SK-N-SH treated with all-trans-retinoic acid at 6 μM for 48 hours (cell line): ENCODE measurements at regions not wholly inside any gene's neighbourhood (a gene's known extent, or its start where the extent isn't known, plus 50 kb on each side); places are given as distances from the start of the nearest gene placed in this dataset.

Experiments
- ATAC-seq: fragments of 200-7000 bp; cut with Tn5 transposase; 3 replicates; pipeline ENCODE4 v1.9.1; 2020; ENCODE audit warnings: mild to moderate bottlenecking, moderate library complexity
- ARNTL ChIP-seq: fragments of 450-650 bp; formaldehyde crosslinking; IDR thresholded peaks from 2 replicates; pipeline ENCODE4 v1.5.0; 2020; ENCODE audit warnings: low read depth, mild to moderate bottlenecking, moderate library complexity, borderline replicate concordance
- BACH2 ChIP-seq: fragments of 250-450 bp; sonication (Bioruptor Pico); IDR thresholded peaks from 2 replicates; pipeline ENCODE4 v1.9.0; 2021; ENCODE audit warnings: mild to moderate bottlenecking, borderline replicate concordance
- ESRRG ChIP-seq: fragments of 250-450 bp; sonication (Bioruptor Pico); IDR thresholded peaks from 2 replicates; pipeline ENCODE4 v1.6.1; 2021; ENCODE audit warnings: mild to moderate bottlenecking
- GLIS3 ChIP-seq: fragments of 250-450 bp; sonication (Bioruptor Pico); IDR thresholded peaks from 2 replicates; pipeline ENCODE4 v1.5.0; 2020; ENCODE audit warnings: mild to moderate bottlenecking, moderate library complexity
- OSR1 ChIP-seq: fragments of 250-450 bp; sonication (Bioruptor Pico); IDR thresholded peaks from 2 replicates; pipeline ENCODE4 v1.8.0; 2022; ENCODE audit warnings: moderate library complexity, mild to moderate bottlenecking, inconsistent platforms
- POU6F1 ChIP-seq: fragments of 250-450 bp; sonication (Bioruptor Pico); IDR thresholded peaks from 2 replicates; pipeline ENCODE4 v1.8.0; 2021; ENCODE audit warnings: low read depth, mild to moderate bottlenecking, moderate library complexity, borderline replicate concordance
- PPARA ChIP-seq: fragments of 250-450 bp; sonication (Bioruptor Pico); IDR thresholded peaks from 2 replicates; pipeline ENCODE4 v1.5.0; 2020; ENCODE audit warnings: mild to moderate bottlenecking, borderline replicate concordance
- RARB ChIP-seq: fragments of 250-450 bp; sonication (Bioruptor Pico); IDR thresholded peaks from 2 replicates; pipeline ENCODE4 v1.8.0; 2021; ENCODE audit warnings: mild to moderate bottlenecking, moderate library complexity
- SNAI2 ChIP-seq: fragments of 250-450 bp; sonication (Bioruptor Pico); IDR thresholded peaks from 2 replicates; pipeline ENCODE4 v1.5.0; 2020; ENCODE audit warnings: mild to moderate bottlenecking, moderate library complexity
- TCF4 ChIP-seq: fragments of 250-450 bp; sonication (Bioruptor Pico); IDR thresholded peaks from 2 replicates; pipeline ENCODE4 v1.8.0; 2021; ENCODE audit warnings: mild to moderate bottlenecking, moderate library complexity, borderline replicate concordance
- TOX ChIP-seq: fragments of 250-450 bp; sonication (Bioruptor Pico); IDR thresholded peaks from 2 replicates; pipeline ENCODE4 v1.8.0; 2021; ENCODE audit warnings: mild to moderate bottlenecking, moderate library complexity, borderline replicate concordance
- ZC3H10 ChIP-seq: fragments of 250-450 bp; sonication (Bioruptor Pico); IDR thresholded peaks from 2 replicates; pipeline ENCODE4 v1.5.1; 2021; ENCODE audit warnings: mild to moderate bottlenecking, moderate library complexity
- ZFP3 ChIP-seq: fragments of 250-450 bp; sonication (Bioruptor Pico); IDR thresholded peaks from 2 replicates; pipeline ENCODE4 v1.5.0; 2020; ENCODE audit warnings: mild to moderate bottlenecking, moderate library complexity
- ZFP30 ChIP-seq: fragments of 450-650 bp; formaldehyde crosslinking; IDR thresholded peaks from 2 replicates; pipeline ENCODE4 v1.5.0; 2022; ENCODE audit warnings: mild to moderate bottlenecking, moderate library complexity
- ZNF565 ChIP-seq: fragments of 450-650 bp; formaldehyde crosslinking; conservative IDR thresholded peaks from 2 replicates; pipeline ENCODE4 v1.5.0; 2020; ENCODE audit warnings: low read depth, mild to moderate bottlenecking, moderate library complexity
- ZNF70 ChIP-seq: fragments of 450-650 bp; formaldehyde crosslinking; IDR thresholded peaks from 2 replicates; pipeline ENCODE4 v1.5.0; 2020; ENCODE audit warnings: mild to moderate bottlenecking, moderate library complexity
- TF ChIP-seq, protein P1 (sequence below): fragments of 250-450 bp; sonication (Bioruptor Pico); IDR thresholded peaks from 2 replicates; pipeline ENCODE4 v1.5.0; 2020; ENCODE audit warnings: mild to moderate bottlenecking, moderate library complexity
- TF ChIP-seq, protein P2 (sequence below): fragments of 250-450 bp; sonication (Bioruptor Pico); IDR thresholded peaks from 2 replicates; pipeline ENCODE4 v1.5.1; 2021; ENCODE audit warnings: mild to moderate bottlenecking, moderate library complexity
- TF ChIP-seq, protein P3 (sequence below): fragments of 250-450 bp; sonication (Bioruptor Pico); IDR thresholded peaks from 2 replicates; pipeline ENCODE4 v1.5.1; 2020; ENCODE audit warnings: low read depth, mild to moderate bottlenecking, moderate library complexity
- TF ChIP-seq, protein P4 (sequence below): fragments of 250-450 bp; sonication (Bioruptor Pico); IDR thresholded peaks from 2 replicates; pipeline ENCODE4 v1.8.0; 2020; ENCODE audit warnings: mild to moderate bottlenecking, moderate library complexity, borderline replicate concordance

DNA sequence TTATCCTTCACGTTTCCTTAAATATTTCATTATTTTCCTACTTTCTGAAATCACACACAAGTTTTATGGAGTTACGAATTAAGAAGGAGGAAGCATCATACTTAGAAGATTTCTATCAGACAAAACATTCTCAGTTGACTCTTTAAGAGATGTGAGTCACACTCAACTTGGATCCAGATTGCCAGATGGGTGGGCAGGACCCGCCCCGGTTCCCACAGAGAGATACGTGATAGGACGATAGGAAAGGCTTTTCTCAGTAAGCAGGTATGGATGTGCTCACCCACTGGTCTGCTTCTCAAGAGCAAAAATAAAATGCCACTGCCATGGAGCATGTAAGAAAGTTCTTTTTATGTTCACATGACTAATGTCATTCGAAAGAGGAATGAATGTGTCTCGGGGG lies 392.6 kb downstream of the MRPL39 start:
- no peak for ATAC-seq
- TF ChIP-seq RARB (CRISPR knock-in tag) (no peak), ZFP3 (no peak), POU6F1 (no peak), GLIS3 (CRISPR knock-in tag) (no peak), ZNF70 (CRISPR knock-in tag) (no peak), PPARA (no peak), OSR1 (CRISPR knock-in tag) (no peak), TOX (no peak), ZNF565 (CRISPR knock-in tag) (no peak), ZC3H10 (CRISPR knock-in tag) (no peak), ZFP30 (CRISPR knock-in tag) (no peak)
- TF ChIP-seq, protein P1, sequence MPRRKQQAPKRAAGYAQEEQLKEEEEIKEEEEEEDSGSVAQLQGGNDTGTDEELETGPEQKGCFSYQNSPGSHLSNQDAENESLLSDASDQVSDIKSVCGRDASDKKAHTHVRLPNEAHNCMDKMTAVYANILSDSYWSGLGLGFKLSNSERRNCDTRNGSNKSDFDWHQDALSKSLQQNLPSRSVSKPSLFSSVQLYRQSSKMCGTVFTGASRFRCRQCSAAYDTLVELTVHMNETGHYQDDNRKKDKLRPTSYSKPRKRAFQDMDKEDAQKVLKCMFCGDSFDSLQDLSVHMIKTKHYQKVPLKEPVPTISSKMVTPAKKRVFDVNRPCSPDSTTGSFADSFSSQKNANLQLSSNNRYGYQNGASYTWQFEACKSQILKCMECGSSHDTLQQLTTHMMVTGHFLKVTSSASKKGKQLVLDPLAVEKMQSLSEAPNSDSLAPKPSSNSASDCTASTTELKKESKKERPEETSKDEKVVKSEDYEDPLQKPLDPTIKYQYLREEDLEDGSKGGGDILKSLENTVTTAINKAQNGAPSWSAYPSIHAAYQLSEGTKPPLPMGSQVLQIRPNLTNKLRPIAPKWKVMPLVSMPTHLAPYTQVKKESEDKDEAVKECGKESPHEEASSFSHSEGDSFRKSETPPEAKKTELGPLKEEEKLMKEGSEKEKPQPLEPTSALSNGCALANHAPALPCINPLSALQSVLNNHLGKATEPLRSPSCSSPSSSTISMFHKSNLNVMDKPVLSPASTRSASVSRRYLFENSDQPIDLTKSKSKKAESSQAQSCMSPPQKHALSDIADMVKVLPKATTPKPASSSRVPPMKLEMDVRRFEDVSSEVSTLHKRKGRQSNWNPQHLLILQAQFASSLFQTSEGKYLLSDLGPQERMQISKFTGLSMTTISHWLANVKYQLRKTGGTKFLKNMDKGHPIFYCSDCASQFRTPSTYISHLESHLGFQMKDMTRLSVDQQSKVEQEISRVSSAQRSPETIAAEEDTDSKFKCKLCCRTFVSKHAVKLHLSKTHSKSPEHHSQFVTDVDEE (CRISPR knock-in tag), result no peak

DNA sequence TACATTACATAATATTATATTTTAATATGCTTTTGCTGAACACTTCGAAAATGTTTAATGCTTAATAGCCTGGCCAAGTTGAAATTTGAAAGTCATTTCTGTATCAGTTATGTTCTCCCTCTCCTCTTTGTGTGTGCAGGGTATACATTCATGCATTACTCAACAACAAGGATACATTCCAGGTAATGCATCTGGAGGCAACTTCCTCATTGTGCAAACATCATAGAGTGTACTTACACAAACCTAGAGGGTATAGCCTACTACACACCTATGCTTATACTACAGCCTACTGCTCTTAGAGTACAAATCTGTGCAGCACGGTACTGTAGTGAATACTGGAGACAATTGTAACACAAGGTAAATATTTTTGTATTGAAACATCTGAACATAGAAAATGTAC lies 407.3 kb downstream of the MRPL39 start:
- TF ChIP-seq, protein P1 (CRISPR knock-in tag), result no peak
- TF ChIP-seq ARNTL (CRISPR knock-in tag) (no peak), ZC3H10 (CRISPR knock-in tag) (no peak), PPARA (no peak), SNAI2 (CRISPR knock-in tag) (no peak), BACH2 (CRISPR knock-in tag) (no peak)
- no peak for ATAC-seq

DNA sequence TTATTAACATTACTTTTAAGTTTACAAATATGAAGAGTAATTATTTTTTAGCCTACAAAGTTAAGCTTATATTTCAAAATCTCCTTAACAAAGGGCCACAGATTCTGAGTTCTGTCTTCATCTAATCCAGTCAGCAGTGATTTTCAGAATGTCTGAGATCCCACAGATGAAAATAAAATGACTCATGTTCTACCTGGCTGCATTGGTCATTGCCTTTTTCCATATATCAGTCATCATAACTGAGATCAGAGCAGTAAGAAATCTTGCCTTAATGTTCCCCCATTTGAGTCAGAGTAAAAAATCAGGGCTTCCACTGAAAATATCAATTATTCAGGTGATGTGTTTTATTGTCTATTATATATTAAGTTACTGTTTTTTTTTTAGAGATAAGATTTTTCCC lies 416.1 kb downstream of the MRPL39 start:
- ATAC-seq, result no peak
- TF ChIP-seq TOX (no peak), TCF4 (CRISPR knock-in tag) (no peak), POU6F1 (no peak), ZNF70 (CRISPR knock-in tag) (no peak), ESRRG (CRISPR knock-in tag) (no peak), BACH2 (CRISPR knock-in tag) (no peak), ZNF565 (CRISPR knock-in tag) (no peak)
- TF ChIP-seq, protein P2, sequence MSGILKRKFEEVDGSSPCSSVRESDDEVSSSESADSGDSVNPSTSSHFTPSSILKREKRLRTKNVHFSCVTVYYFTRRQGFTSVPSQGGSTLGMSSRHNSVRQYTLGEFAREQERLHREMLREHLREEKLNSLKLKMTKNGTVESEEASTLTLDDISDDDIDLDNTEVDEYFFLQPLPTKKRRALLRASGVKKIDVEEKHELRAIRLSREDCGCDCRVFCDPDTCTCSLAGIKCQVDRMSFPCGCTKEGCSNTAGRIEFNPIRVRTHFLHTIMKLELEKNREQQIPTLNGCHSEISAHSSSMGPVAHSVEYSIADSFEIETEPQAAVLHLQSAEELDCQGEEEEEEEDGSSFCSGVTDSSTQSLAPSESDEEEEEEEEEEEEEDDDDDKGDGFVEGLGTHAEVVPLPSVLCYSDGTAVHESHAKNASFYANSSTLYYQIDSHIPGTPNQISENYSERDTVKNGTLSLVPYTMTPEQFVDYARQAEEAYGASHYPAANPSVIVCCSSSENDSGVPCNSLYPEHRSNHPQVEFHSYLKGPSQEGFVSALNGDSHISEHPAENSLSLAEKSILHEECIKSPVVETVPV (CRISPR knock-in tag), result no peak
- TF ChIP-seq, protein P1 (CRISPR knock-in tag), result no peak
- TF ChIP-seq, protein P3, sequence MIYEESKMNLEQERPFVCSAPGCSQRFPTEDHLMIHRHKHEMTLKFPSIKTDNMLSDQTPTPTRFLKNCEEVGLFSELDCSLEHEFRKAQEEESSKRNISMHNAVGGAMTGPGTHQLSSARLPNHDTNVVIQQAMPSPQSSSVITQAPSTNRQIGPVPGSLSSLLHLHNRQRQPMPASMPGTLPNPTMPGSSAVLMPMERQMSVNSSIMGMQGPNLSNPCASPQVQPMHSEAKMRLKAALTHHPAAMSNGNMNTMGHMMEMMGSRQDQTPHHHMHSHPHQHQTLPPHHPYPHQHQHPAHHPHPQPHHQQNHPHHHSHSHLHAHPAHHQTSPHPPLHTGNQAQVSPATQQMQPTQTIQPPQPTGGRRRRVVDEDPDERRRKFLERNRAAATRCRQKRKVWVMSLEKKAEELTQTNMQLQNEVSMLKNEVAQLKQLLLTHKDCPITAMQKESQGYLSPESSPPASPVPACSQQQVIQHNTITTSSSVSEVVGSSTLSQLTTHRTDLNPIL, result no peak
- TF ChIP-seq, protein P4, sequence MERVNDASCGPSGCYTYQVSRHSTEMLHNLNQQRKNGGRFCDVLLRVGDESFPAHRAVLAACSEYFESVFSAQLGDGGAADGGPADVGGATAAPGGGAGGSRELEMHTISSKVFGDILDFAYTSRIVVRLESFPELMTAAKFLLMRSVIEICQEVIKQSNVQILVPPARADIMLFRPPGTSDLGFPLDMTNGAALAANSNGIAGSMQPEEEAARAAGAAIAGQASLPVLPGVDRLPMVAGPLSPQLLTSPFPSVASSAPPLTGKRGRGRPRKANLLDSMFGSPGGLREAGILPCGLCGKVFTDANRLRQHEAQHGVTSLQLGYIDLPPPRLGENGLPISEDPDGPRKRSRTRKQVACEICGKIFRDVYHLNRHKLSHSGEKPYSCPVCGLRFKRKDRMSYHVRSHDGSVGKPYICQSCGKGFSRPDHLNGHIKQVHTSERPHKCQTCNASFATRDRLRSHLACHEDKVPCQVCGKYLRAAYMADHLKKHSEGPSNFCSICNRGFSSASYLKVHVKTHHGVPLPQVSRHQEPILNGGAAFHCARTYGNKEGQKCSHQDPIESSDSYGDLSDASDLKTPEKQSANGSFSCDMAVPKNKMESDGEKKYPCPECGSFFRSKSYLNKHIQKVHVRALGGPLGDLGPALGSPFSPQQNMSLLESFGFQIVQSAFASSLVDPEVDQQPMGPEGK (CRISPR knock-in tag), result no peak
